H1 (cell line): ENCODE measurements at regions not wholly inside any gene's neighbourhood (a gene's known extent, or its start where the extent isn't known, plus 50 kb on each side); places are given as distances from the start of the nearest gene placed in this dataset.

Source experiments
- CTCF ChIA-PET: fragments of 300-600 bp; sonication (Branson Sonifier 250); formaldehyde crosslinking; loops from one replicate; lab custom pipeline; 2021; ENCODE audit not compliant: partially characterized antibody; lab: Charles Lee
- POLR2A ChIA-PET: fragments of 300-600 bp; sonication (Branson Sonifier 250); formaldehyde crosslinking; loops from one replicate; lab custom pipeline; 2021; ENCODE audit warnings: inconsistent platforms; ENCODE audit not compliant: partially characterized antibody; lab: Charles Lee
- DNase-seq, 2 experiments: peaks; one replicate each; pipeline versions ENCODE4 v3.0.0 to v3.0.0-alpha.2; 2010 to 2022; ENCODE audit warnings: low spot score in 2 of 2, low read depth in 1 of 2, mixed read lengths in 1 of 2
- FAIRE-seq: peaks from 2 replicates; lab custom pipeline; 2011; peaks lifted over from hg19 to GRCh38; lab: Jason Lieb, UNC
- H2AFZ ChIP-seq: 2 replicates; pipeline ENCODE4 v1.8.1; 2012; ENCODE audit warnings: low read length, inconsistent platforms
- H2AK5ac ChIP-seq: 2 replicates; pipeline ENCODE4 v1.6.1; 2013; ENCODE audit warnings: low read depth, low read length
- H2BK120ac ChIP-seq: replicated peaks from 2 replicates; pipeline ENCODE3; 2013; ENCODE audit warnings: low read depth, low read length, inconsistent platforms
- H2BK12ac ChIP-seq: 2 replicates; pipeline ENCODE4 v1.6.1; 2013; ENCODE audit warnings: low read depth, low read length
- H2BK15ac ChIP-seq: 2 replicates; pipeline ENCODE4 v1.6.1; 2013; ENCODE audit warnings: low read length
- H2BK20ac ChIP-seq: 2 replicates; pipeline ENCODE4 v1.6.1; 2013; ENCODE audit warnings: low read length
- H2BK5ac ChIP-seq: 2 replicates; pipeline ENCODE4 v1.6.1; 2013; ENCODE audit warnings: low read depth, low read length
- H3K14ac ChIP-seq: 2 replicates; pipeline ENCODE4 v1.6.1; 2013; ENCODE audit warnings: inconsistent platforms; ENCODE audit not compliant: insufficient read length
- H3K18ac ChIP-seq: 2 replicates; pipeline ENCODE4 v1.6.1; 2013; ENCODE audit warnings: low read length; ENCODE audit errors: extremely low read depth
- H3K23ac ChIP-seq: 2 replicates; pipeline ENCODE4 v1.6.1; 2013; ENCODE audit warnings: inconsistent platforms; ENCODE audit not compliant: insufficient read length
- H3K23me2 ChIP-seq: 2 replicates; pipeline ENCODE4 v1.6.1; 2013; ENCODE audit warnings: low read depth, low read length
- H3K27ac ChIP-seq: 2 replicates; pipeline ENCODE4 v1.6.1; 2011; ENCODE audit warnings: low read depth, low read length, inconsistent platforms
- H3K27me3 ChIP-seq, 4 experiments: replicated peaks in 1 of 4; 1 replicate in 1 of 4; 2 replicates in 3 of 4; pipeline versions ENCODE4 v1.6.1 to v1.8.1; 2011 to 2013; ENCODE audit warnings: low read length in 3 of 4, mild to moderate bottlenecking in 3 of 4, inconsistent platforms in 2 of 4, mixed read lengths in 2 of 4, moderate library complexity in 1 of 4; ENCODE audit not compliant: control insufficient read depth in 3 of 4, insufficient read depth in 3 of 4; ENCODE audit errors: extremely low read depth in 1 of 4
- H3K36me3 ChIP-seq, 4 experiments: 2 replicates each; pipeline versions ENCODE4 v1.6.1 to v1.8.1; 2011 to 2013; ENCODE audit warnings: mild to moderate bottlenecking in 4 of 4, low read length in 3 of 4, moderate library complexity in 2 of 4, control low read depth in 1 of 4, inconsistent platforms in 1 of 4; ENCODE audit not compliant: insufficient read depth in 4 of 4, control insufficient read depth in 2 of 4
- H3K4ac ChIP-seq: replicated peaks from 2 replicates; pipeline ENCODE3; 2013; ENCODE audit warnings: low read length, low read depth, mixed read lengths, inconsistent platforms; ENCODE audit not compliant: insufficient read length
- H3K4me1 ChIP-seq, 4 experiments: replicated peaks in 1 of 4; 1 replicate in 1 of 4; 2 replicates in 3 of 4; pipeline versions ENCODE4 v1.6.1 to v1.8.1; 2011 to 2013; ENCODE audit warnings: low read length in 3 of 4, inconsistent platforms in 2 of 4, mixed read lengths in 1 of 4; ENCODE audit not compliant: insufficient read depth in 4 of 4, control insufficient read depth in 3 of 4
- H3K4me2 ChIP-seq, 2 experiments: 2 replicates each; pipeline versions ENCODE4 v1.6.1 to v1.8.1; 2011 to 2013; ENCODE audit warnings: low read depth in 2 of 2, low read length in 2 of 2, control low read depth in 1 of 2, inconsistent platforms in 1 of 2, mild to moderate bottlenecking in 1 of 2; ENCODE audit not compliant: insufficient read depth in 1 of 2
- H3K4me3 ChIP-seq, 4 experiments: fragments of 200-600, 300-600 bp in 1 of 4; sonication (generic), shearing (Covaris generic), sonication (Bioruptor Twin) in 1 of 4; 2 replicates each; pipeline versions ENCODE4 v1.5.1 to v1.8.1; 2011 to 2016; ENCODE audit warnings: low read length in 4 of 4, low read depth in 3 of 4, control low read depth in 2 of 4, inconsistent platforms in 2 of 4, mild to moderate bottlenecking in 2 of 4, mixed read lengths in 1 of 4, moderate library complexity in 1 of 4; ENCODE audit not compliant: insufficient read depth in 2 of 4; ENCODE audit errors: extremely low read depth in 1 of 4
- H3K56ac ChIP-seq: replicated peaks from 2 replicates; pipeline ENCODE3; 2013; ENCODE audit warnings: low read depth, mild to moderate bottlenecking, mixed read lengths, low read length, inconsistent platforms; ENCODE audit not compliant: insufficient read length
- H3K79me1 ChIP-seq: 2 replicates; pipeline ENCODE4 v1.6.1; 2013; ENCODE audit warnings: low read depth, low read length, control low read depth
- H3K79me2 ChIP-seq, 2 experiments: 2 replicates each; pipeline versions ENCODE4 v1.6.1 to v1.8.1; 2012 to 2013; ENCODE audit warnings: low read length in 2 of 2, mild to moderate bottlenecking in 2 of 2, inconsistent platforms in 1 of 2; ENCODE audit not compliant: insufficient read depth in 2 of 2, control insufficient read depth in 1 of 2
- H3K9ac ChIP-seq, 4 experiments: replicated peaks in 1 of 4; 1 replicate in 1 of 4; 2 replicates in 3 of 4; pipeline versions ENCODE4 v1.6.1 to v1.8.1; 2011 to 2013; ENCODE audit warnings: low read depth in 3 of 4, low read length in 3 of 4, control low read depth in 2 of 4, mild to moderate bottlenecking in 2 of 4, moderate library complexity in 2 of 4, inconsistent platforms in 1 of 4; ENCODE audit errors: extremely low read depth in 1 of 4
- H3K9me3 ChIP-seq, 2 experiments: 2 replicates each; pipeline versions ENCODE4 v1.6.1 to v1.8.1; 2012 to 2013; ENCODE audit warnings: mild to moderate bottlenecking in 2 of 2, moderate library complexity in 2 of 2, control low read depth in 1 of 2, inconsistent platforms in 1 of 2, low read depth in 1 of 2, low read length in 1 of 2, mixed read lengths in 1 of 2; ENCODE audit not compliant: insufficient read depth in 2 of 2
- H4K20me1 ChIP-seq, 2 experiments: replicated peaks in 1 of 2; 2 replicates each; pipeline versions ENCODE3 to v1.8.1; 2011 to 2013; ENCODE audit warnings: inconsistent platforms in 2 of 2, low read length in 2 of 2, mild to moderate bottlenecking in 1 of 2; ENCODE audit not compliant: insufficient read depth in 2 of 2, control insufficient read depth in 1 of 2
- H4K5ac ChIP-seq: 2 replicates; pipeline ENCODE4 v1.6.1; 2013; ENCODE audit warnings: low read length, low read depth, mixed read lengths, inconsistent platforms; ENCODE audit not compliant: insufficient read length
- H4K8ac ChIP-seq: 2 replicates; pipeline ENCODE4 v1.8.0; 2013; ENCODE audit warnings: mild to moderate bottlenecking, moderate library complexity, low read length, inconsistent platforms; ENCODE audit not compliant: insufficient read depth; ENCODE audit errors: extremely low read depth
- H4K91ac ChIP-seq: replicated peaks from 2 replicates; pipeline ENCODE3; 2013; ENCODE audit warnings: low read length, mixed read lengths, inconsistent platforms; ENCODE audit not compliant: insufficient read length
- BACH1 ChIP-seq: IDR thresholded peaks from 2 replicates; pipeline ENCODE4 v1.6.1; 2012; ENCODE audit warnings: low read length, improper control_type of control experiment
- BRCA1 ChIP-seq: IDR thresholded peaks from 2 replicates; pipeline ENCODE4 v1.6.1; 2012; ENCODE audit warnings: low read depth, low read length, improper control_type of control experiment
- CREB1 ChIP-seq: IDR thresholded peaks from 2 replicates; pipeline ENCODE4 v1.6.1; 2012; ENCODE audit warnings: inconsistent platforms
- EGR1 ChIP-seq: IDR thresholded peaks from 2 replicates; pipeline ENCODE4 v1.6.1; 2011; ENCODE audit warnings: low read depth, low read length, borderline replicate concordance
- GABPA ChIP-seq: IDR thresholded peaks from 2 replicates; pipeline ENCODE4 v1.6.1; 2011; ENCODE audit warnings: mild to moderate bottlenecking, low read length, moderate library complexity, borderline replicate concordance; ENCODE audit not compliant: insufficient read depth
- KDM4A ChIP-seq: IDR thresholded peaks from one replicate; pipeline ENCODE4 v1.7.1; 2012; ENCODE audit warnings: low read depth, mild to moderate bottlenecking, moderate library complexity, low read length, inconsistent platforms; ENCODE audit not compliant: severe bottlenecking
- MAFK ChIP-seq: IDR thresholded peaks from 2 replicates; pipeline ENCODE4 v1.6.1; 2012; ENCODE audit warnings: low read depth, mild to moderate bottlenecking, improper control_type of control experiment, low read length
- NANOG ChIP-seq: IDR thresholded peaks from 2 replicates; pipeline ENCODE4 v1.6.1; 2011; ENCODE audit warnings: low read length, low read depth, mild to moderate bottlenecking, inconsistent platforms; ENCODE audit not compliant: insufficient read depth, poor library complexity, severe bottlenecking
- NRF1 ChIP-seq: IDR thresholded peaks from 2 replicates; pipeline ENCODE4 v1.6.1; 2011; ENCODE audit warnings: mild to moderate bottlenecking, low read depth, low read length, improper control_type of control experiment
- POLR2AphosphoS5 ChIP-seq: IDR thresholded peaks from 2 replicates; pipeline ENCODE4 v1.6.1; 2011; ENCODE audit warnings: low read depth, low read length
- SIRT6 ChIP-seq: IDR thresholded peaks from one replicate; pipeline ENCODE4 v1.7.1; 2012; ENCODE audit warnings: low read length, inconsistent platforms
- TAF7 ChIP-seq: optimal IDR thresholded peaks from 2 replicates; pipeline ENCODE3; 2011; ENCODE audit warnings: low read depth, mild to moderate bottlenecking, inconsistent platforms, low read length, moderate library complexity, borderline replicate concordance
- WGBS, 2 experiments: shearing (Covaris generic) in 1 of 2; methylation state at CpG; one replicate each; pipeline versions ENCODE4 v1.1.6 to v1.1.7; 2013 to 2015; ENCODE audit warnings: low lambda C conversion rate in 2 of 2, mixed read lengths in 2 of 2, inconsistent platforms in 1 of 2, low coverage in 1 of 2, missing lambda C conversion rate in 1 of 2; ENCODE audit not compliant: insufficient replicate concordance in 2 of 2, insufficient coverage in 1 of 2, insufficient read length in 1 of 2; ENCODE audit errors: extremely low coverage in 1 of 2, missing lambda C conversion rate in 1 of 2; 5-methylcytosine and 5-hydroxymethylcytosine counted together
- TF ChIP-seq, protein P1 (sequence below): IDR thresholded peaks from 2 replicates; pipeline ENCODE4 v1.6.1; 2012; ENCODE audit warnings: inconsistent platforms
- TF ChIP-seq, protein P2 (sequence below): IDR thresholded peaks from 2 replicates; pipeline ENCODE4 v1.6.1; 2012; ENCODE audit warnings: inconsistent platforms

DNA sequence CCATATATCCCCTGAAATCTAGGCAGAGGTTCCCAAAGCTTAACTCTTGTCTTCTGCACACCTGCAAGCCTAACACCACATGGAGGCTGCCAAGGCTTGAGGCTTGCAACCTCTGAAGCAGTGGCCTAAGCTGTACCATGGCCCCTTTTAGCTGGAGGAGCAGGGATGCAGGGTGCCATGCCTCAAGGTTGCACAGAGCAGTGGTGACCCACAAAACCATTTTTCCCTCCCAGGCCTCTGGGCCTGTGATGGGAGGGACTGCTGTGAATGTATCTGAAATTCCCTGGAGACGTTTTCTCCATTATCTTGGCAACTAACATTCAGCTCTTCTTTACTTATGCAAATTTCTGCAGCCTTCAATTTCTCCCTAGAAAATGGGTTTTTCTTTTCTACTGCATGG lies 210.0 kb upstream of the KITLG start:
- H3K56ac ChIP-seq, result no peak overlapping the region
- H3K79me1 ChIP-seq, result no peaks in the 10 kb centered on the region
- no peak overlapping the region for H2BK120ac ChIP-seq
- no peak overlapping the region for H2BK12ac ChIP-seq
- H3K23me2 ChIP-seq, result no peaks in the 10 kb centered on the region
- H3K27me3 ChIP-seq, result no peaks in the 10 kb centered on the region
- no peak overlapping the region for H3K14ac ChIP-seq
- H3K18ac ChIP-seq, result no peak overlapping the region
- no peak overlapping the region for H3K4me3 ChIP-seq
- H3K4me1 ChIP-seq, result no peaks in the 10 kb centered on the region
- 80% methylated on average over 1 of the region's 1 CpG; no CpG with 5 or more reads in 1 of the 2 experiments for WGBS, 2 experiments
- no peak overlapping the region for H3K27ac ChIP-seq
- no peak overlapping the region for H3K9ac ChIP-seq
- ChIA-PET POLR2A (interaction anchor here (0.6 kb wide), 1 partner anchor 18 kb away, joined by 3 read pairs; no protein-coding TSS in a partner anchor), CTCF (no interaction called here)
- H3K23ac ChIP-seq, result no peak overlapping the region
- FAIRE-seq (no peak), DNase-seq (no peak)
- H2AFZ ChIP-seq, result no peak overlapping the region
- H4K20me1 ChIP-seq, result no peaks in the 10 kb centered on the region
- H3K36me3 ChIP-seq, result no peaks in the 10 kb centered on the region
- no peak overlapping the region for H4K91ac ChIP-seq
- H3K79me2 ChIP-seq, result no peaks in the 10 kb centered on the region
- no peak overlapping the region for H2AK5ac ChIP-seq
- H2BK15ac ChIP-seq, result no peak overlapping the region
- H3K4ac ChIP-seq, result no peak overlapping the region
- H4K5ac ChIP-seq, result no peak overlapping the region
- H4K8ac ChIP-seq, result no peak overlapping the region
- H2BK5ac ChIP-seq, result no peak overlapping the region
- H3K4me2 ChIP-seq, result no peak overlapping the region
- H3K9me3 ChIP-seq, result peaks cover 15 to 16% of the 10 kb centered on the region in 2 experiments
- H2BK20ac ChIP-seq, result no peak overlapping the region
- no peak for TF ChIP-seq GABPA
- no peak for TF ChIP-seq BRCA1
- no peak for TF ChIP-seq BACH1
- TF ChIP-seq NRF1, result no peak
- no peak for TF ChIP-seq SIRT6
- TF ChIP-seq CREB1, result no peak
- no peak for TF ChIP-seq EGR1
- TF ChIP-seq NANOG, result no peak
- TF ChIP-seq KDM4A, result no peak
- TF ChIP-seq MAFK, result no peak
- TF ChIP-seq, protein P1, sequence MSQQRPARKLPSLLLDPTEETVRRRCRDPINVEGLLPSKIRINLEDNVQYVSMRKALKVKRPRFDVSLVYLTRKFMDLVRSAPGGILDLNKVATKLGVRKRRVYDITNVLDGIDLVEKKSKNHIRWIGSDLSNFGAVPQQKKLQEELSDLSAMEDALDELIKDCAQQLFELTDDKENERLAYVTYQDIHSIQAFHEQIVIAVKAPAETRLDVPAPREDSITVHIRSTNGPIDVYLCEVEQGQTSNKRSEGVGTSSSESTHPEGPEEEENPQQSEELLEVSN, result no peak
- TF ChIP-seq POLR2AphosphoS5, result no peak
- no peak for TF ChIP-seq TAF7
- TF ChIP-seq, protein P2, sequence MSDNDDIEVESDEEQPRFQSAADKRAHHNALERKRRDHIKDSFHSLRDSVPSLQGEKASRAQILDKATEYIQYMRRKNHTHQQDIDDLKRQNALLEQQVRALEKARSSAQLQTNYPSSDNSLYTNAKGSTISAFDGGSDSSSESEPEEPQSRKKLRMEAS, result no peak
